ENCODE measurements at regions not wholly inside any gene's neighbourhood (a gene's known extent, or its start where the extent isn't known, plus 50 kb on each side); places are given as distances from the start of the nearest gene placed in this dataset.
"Not testable (repeated sequence)": the region's sequence is repeated elsewhere in the genome, so short reads cannot be mapped to it uniquely, and the experiment has no call there.

GRCh38 chr10:18951072-18951823, 97.4 kb upstream of the MALRD1 start:
- H3K9me3 ChIP-seq (ENCODE audit: control insufficient read depth, insufficient read depth, low read length); H3K4me1 ChIP-seq (ENCODE audit: control insufficient read depth, insufficient read depth, low read length); H3K27ac ChIP-seq (ENCODE audit: low read depth, low read length); H3K36me3 ChIP-seq (ENCODE audit: control insufficient read depth, insufficient read depth, low read length); H3K4me3 ChIP-seq (ENCODE audit: low read depth, low read length); H3K9ac ChIP-seq (ENCODE audit: low read depth, low read length); H3K27me3 ChIP-seq (ENCODE audit: control insufficient read depth, insufficient read depth, low read length): not testable (repeated sequence)

GRCh38 chr10:18955061-18955460, 93.5 kb upstream of the MALRD1 start:
- Histone ChIP-seq H3K36me3 (ENCODE audit: control insufficient read depth, insufficient read depth, low read length) (no peaks in the 10 kb centered on the region), H3K27me3 (ENCODE audit: control insufficient read depth, insufficient read depth, low read length) (no peaks in the 10 kb centered on the region), H3K4me3 (ENCODE audit: low read depth, low read length) (no peak overlapping the region), H3K4me1 (ENCODE audit: control insufficient read depth, insufficient read depth, low read length) (no peaks in the 10 kb centered on the region), H3K27ac (ENCODE audit: low read depth, low read length) (no peak overlapping the region), H3K9me3 (ENCODE audit: control insufficient read depth, insufficient read depth, low read length) (no peaks in the 10 kb centered on the region), H3K9ac (ENCODE audit: low read depth, low read length) (no peak overlapping the region)

GRCh38 chr10:18959369-18959768, 89.2 kb upstream of the MALRD1 start:
- H3K36me3 ChIP-seq (ENCODE audit: control insufficient read depth, insufficient read depth, low read length), result no peaks in the 10 kb centered on the region
- no peak overlapping the region for H3K9ac ChIP-seq (ENCODE audit: low read depth, low read length)
- H3K4me3 ChIP-seq (ENCODE audit: low read depth, low read length), result no peak overlapping the region
- no peaks in the 10 kb centered on the region for H3K4me1 ChIP-seq (ENCODE audit: control insufficient read depth, insufficient read depth, low read length)
- H3K27ac ChIP-seq (ENCODE audit: low read depth, low read length), result no peak overlapping the region
- 0 out of 2 replicates have a peak, but pooled peaks cover 4% of the 10 kb centered on the region for H3K9me3 ChIP-seq (ENCODE audit: control insufficient read depth, insufficient read depth, low read length)
- H3K27me3 ChIP-seq (ENCODE audit: control insufficient read depth, insufficient read depth, low read length), result no peaks in the 10 kb centered on the region

- Histone ChIP-seq H3K27ac (ENCODE audit: low read depth, low read length) (no peak overlapping the region), H3K4me1 (ENCODE audit: control insufficient read depth, insufficient read depth, low read length) (no peaks in the 10 kb centered on the region), H3K9ac (ENCODE audit: low read depth, low read length) (no peak overlapping the region)
Measured at GRCh38 chr10:18960466-18961079, 88.0 kb upstream of the MALRD1 start.

GRCh38 chr10:18968159-18968558, 80.4 kb upstream of the MALRD1 start:
- no peaks in the 10 kb centered on the region for H3K27me3 ChIP-seq (ENCODE audit: control insufficient read depth, insufficient read depth, low read length)
- H3K4me3 ChIP-seq (ENCODE audit: low read depth, low read length), result no peak overlapping the region
- H3K27ac ChIP-seq (ENCODE audit: low read depth, low read length), result no peak overlapping the region
- no peak overlapping the region for H3K9ac ChIP-seq (ENCODE audit: low read depth, low read length)
- H3K4me1 ChIP-seq (ENCODE audit: control insufficient read depth, insufficient read depth, low read length), result no peaks in the 10 kb centered on the region
- H3K36me3 ChIP-seq (ENCODE audit: control insufficient read depth, insufficient read depth, low read length), result no peaks in the 10 kb centered on the region
- H3K9me3 ChIP-seq (ENCODE audit: control insufficient read depth, insufficient read depth, low read length), result no peaks in the 10 kb centered on the region

More at GRCh38 chr10:18960466-18961079, 88.0 kb upstream of the MALRD1 start:
- Histone ChIP-seq H3K4me3 (ENCODE audit: low read depth, low read length) (no peak overlapping the region), H3K9me3 (ENCODE audit: control insufficient read depth, insufficient read depth, low read length) (0 out of 2 replicates have a peak, but pooled peaks cover 4% of the 10 kb centered on the region), H3K36me3 (ENCODE audit: control insufficient read depth, insufficient read depth, low read length) (no peaks in the 10 kb centered on the region), H3K27me3 (ENCODE audit: control insufficient read depth, insufficient read depth, low read length) (no peaks in the 10 kb centered on the region)

GRCh38 chr10:18976696-18977251, 71.8 kb upstream of the MALRD1 start:
- Histone ChIP-seq H3K9ac (ENCODE audit: low read depth, low read length) (no peak overlapping the region), H3K36me3 (ENCODE audit: control insufficient read depth, insufficient read depth, low read length) (no peaks in the 10 kb centered on the region), H3K4me1 (ENCODE audit: control insufficient read depth, insufficient read depth, low read length) (no peaks in the 10 kb centered on the region), H3K27me3 (ENCODE audit: control insufficient read depth, insufficient read depth, low read length) (no peaks in the 10 kb centered on the region), H3K9me3 (ENCODE audit: control insufficient read depth, insufficient read depth, low read length) (no peaks in the 10 kb centered on the region), H3K4me3 (ENCODE audit: low read depth, low read length) (no peak overlapping the region), H3K27ac (ENCODE audit: low read depth, low read length) (no peak overlapping the region)

GRCh38 chr10:18980089-18980629, 68.4 kb upstream of the MALRD1 start:
- H3K9ac ChIP-seq (ENCODE audit: low read depth, low read length), result no peak overlapping the region
- no peaks in the 10 kb centered on the region for H3K9me3 ChIP-seq (ENCODE audit: control insufficient read depth, insufficient read depth, low read length)
- no peaks in the 10 kb centered on the region for H3K36me3 ChIP-seq (ENCODE audit: control insufficient read depth, insufficient read depth, low read length)
- H3K4me3 ChIP-seq (ENCODE audit: low read depth, low read length), result no peak overlapping the region
- H3K27me3 ChIP-seq (ENCODE audit: control insufficient read depth, insufficient read depth, low read length), result no peaks in the 10 kb centered on the region
- H3K27ac ChIP-seq (ENCODE audit: low read depth, low read length), result no peak overlapping the region
- H3K4me1 ChIP-seq (ENCODE audit: control insufficient read depth, insufficient read depth, low read length), result no peaks in the 10 kb centered on the region

- Histone ChIP-seq H3K4me3 (ENCODE audit: low read depth, low read length) (no peak overlapping the region), H3K36me3 (ENCODE audit: control insufficient read depth, insufficient read depth, low read length) (no peaks in the 10 kb centered on the region)
Measured at GRCh38 chr10:18984531-18984930, 64.1 kb upstream of the MALRD1 start.

GRCh38 chr10:18988338-18988737, 60.3 kb upstream of the MALRD1 start:
- Histone ChIP-seq H3K4me1 (ENCODE audit: control insufficient read depth, insufficient read depth, low read length) (no peaks in the 10 kb centered on the region), H3K27me3 (ENCODE audit: control insufficient read depth, insufficient read depth, low read length) (no peaks in the 10 kb centered on the region), H3K27ac (ENCODE audit: low read depth, low read length) (no peak overlapping the region), H3K36me3 (ENCODE audit: control insufficient read depth, insufficient read depth, low read length) (no peaks in the 10 kb centered on the region), H3K4me3 (ENCODE audit: low read depth, low read length) (no peak overlapping the region), H3K9ac (ENCODE audit: low read depth, low read length) (no peak overlapping the region), H3K9me3 (ENCODE audit: control insufficient read depth, insufficient read depth, low read length) (peaks cover 16% of the 10 kb centered on the region)

More at GRCh38 chr10:18984531-18984930, 64.1 kb upstream of the MALRD1 start:
- peaks cover 16% of the 10 kb centered on the region for H3K9me3 ChIP-seq (ENCODE audit: control insufficient read depth, insufficient read depth, low read length)
- no peaks in the 10 kb centered on the region for H3K27me3 ChIP-seq (ENCODE audit: control insufficient read depth, insufficient read depth, low read length)
- H3K9ac ChIP-seq (ENCODE audit: low read depth, low read length), result no peak overlapping the region
- H3K27ac ChIP-seq (ENCODE audit: low read depth, low read length), result no peak overlapping the region
- H3K4me1 ChIP-seq (ENCODE audit: control insufficient read depth, insufficient read depth, low read length), result no peaks in the 10 kb centered on the region

All from HUES48 (cell line).